GM12892 (cell line): ENCODE measurements at regions not wholly inside any gene's neighbourhood (a gene's known extent, or its start where the extent isn't known, plus 50 kb on each side); places are given as distances from the start of the nearest gene placed in this dataset.

Experiments
- POLR2A ChIP-seq: IDR thresholded peaks from 2 replicates; pipeline ENCODE4 v1.6.1; 2011; ENCODE audit warnings: low read depth, low read length, control low read depth
- POLR2AphosphoS5 ChIP-seq: IDR thresholded peaks from 2 replicates; pipeline ENCODE4 v1.6.1; 2011; ENCODE audit warnings: low read depth, low read length, control low read depth
- TAF1 ChIP-seq: IDR thresholded peaks from 2 replicates; pipeline ENCODE4 v1.6.1; 2011; ENCODE audit warnings: low read depth, mild to moderate bottlenecking, control low read depth, low read length, borderline replicate concordance

DNA sequence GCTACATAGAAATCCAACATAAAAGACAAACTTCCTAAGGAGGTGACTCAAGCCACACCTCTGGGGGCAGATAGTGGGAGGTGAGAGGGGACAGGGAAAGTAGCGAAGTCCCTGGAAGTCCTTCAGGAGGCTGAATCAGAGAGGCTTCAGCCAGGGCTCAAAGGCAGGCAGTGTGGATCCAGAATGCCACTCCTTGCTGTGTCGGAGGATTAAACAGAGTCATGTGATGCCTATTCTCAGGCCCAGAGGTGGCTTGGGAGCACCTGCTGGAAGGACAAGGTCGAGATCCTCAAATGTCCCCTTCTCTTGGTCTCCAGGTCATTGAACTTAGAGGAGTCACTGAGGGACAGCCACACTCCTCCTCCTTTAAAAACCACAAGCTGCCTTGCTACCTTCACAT is 391.1 kb downstream of the SOX9 start:
- TF ChIP-seq POLR2A (no peak), POLR2AphosphoS5 (no peak), TAF1 (no peak)
